ENCODE measurements at regions not wholly inside any gene's neighbourhood (a gene's known extent, or its start where the extent isn't known, plus 50 kb on each side); places are given as distances from the start of the nearest gene placed in this dataset.

GRCh38 chr13:47019977-47020376 lies 123.1 kb upstream of the HTR2A start:
- TF ChIP-seq CTCF (IDR thresholded peaks at IDR 0.05) (no peak), POLR2A (IDR thresholded peaks at IDR 0.05; ENCODE audit: low read depth) (no peak)

All from esophagus muscularis mucosa (tissue), 3 donors.